Stimulated activated CD8-positive, alpha-beta memory T cell treated with anti-CD3 and anti-CD28 coated beads, Interleukin-4, amount 100 ng/mL, for 1 hour (primary cell): ENCODE measurements at regions not wholly inside any gene's neighbourhood (a gene's known extent, or its start where the extent isn't known, plus 50 kb on each side); places are given as distances from the start of the nearest gene placed in this dataset.
"Not testable (repeated sequence)": the region's sequence is repeated elsewhere in the genome, so short reads cannot be mapped to it uniquely, and the experiment has no call there.

Source experiments
- DNase-seq, 2 donors: peaks; one replicate each; pipeline ENCODE4 v3.0.0-alpha.2; 2020; ENCODE audit warnings: low read depth in 2 of 2, low spot score in 1 of 2

- no peak for DNase-seq
Measured at GRCh38 chr13:78540058-78540457, 63.3 kb downstream of the POU4F1 start.

GRCh38 chr13:78526044-78526443 lies 77.3 kb downstream of the POU4F1 start:
- not testable (repeated sequence) for DNase-seq

GRCh38 chr13:78524936-78525335 lies 78.4 kb downstream of the POU4F1 start:
- DNase-seq: no peak

GRCh38 chr13:78521091-78521490 lies 82.3 kb downstream of the POU4F1 start:
- DNase-seq: no peak

- DNase-seq: no peak
Measured at GRCh38 chr13:78520425-78520824, 82.9 kb downstream of the POU4F1 start.

DNA sequence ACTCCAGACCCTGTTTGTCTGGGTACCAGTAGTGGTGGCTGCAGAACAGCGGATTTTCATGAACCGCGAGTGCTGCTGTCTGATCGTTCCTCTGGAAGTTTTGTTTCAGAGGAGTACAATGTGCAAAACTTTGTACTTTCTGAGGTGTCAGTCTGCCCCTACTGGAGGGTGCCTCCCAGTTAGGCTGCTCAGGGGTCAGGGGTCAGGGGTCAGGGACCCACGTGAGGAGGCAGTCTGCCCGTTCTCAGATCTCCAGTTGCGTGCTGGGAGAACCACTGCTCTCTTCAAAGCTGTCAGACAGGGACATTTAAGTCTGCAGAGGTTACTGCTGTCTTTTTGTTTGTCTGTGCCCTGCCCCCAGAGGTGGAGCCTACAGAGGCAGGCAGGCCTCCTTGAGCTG lies 84.9 kb downstream of the POU4F1 start:
- not testable (repeated sequence) for DNase-seq

GRCh38 chr13:78499802-78500201 lies 103.5 kb downstream of the POU4F1 start:
- DNase-seq: no peak

GRCh38 chr13:78497702-78498355 lies 105.5 kb downstream of the POU4F1 start:
- no peak for DNase-seq

DNA sequence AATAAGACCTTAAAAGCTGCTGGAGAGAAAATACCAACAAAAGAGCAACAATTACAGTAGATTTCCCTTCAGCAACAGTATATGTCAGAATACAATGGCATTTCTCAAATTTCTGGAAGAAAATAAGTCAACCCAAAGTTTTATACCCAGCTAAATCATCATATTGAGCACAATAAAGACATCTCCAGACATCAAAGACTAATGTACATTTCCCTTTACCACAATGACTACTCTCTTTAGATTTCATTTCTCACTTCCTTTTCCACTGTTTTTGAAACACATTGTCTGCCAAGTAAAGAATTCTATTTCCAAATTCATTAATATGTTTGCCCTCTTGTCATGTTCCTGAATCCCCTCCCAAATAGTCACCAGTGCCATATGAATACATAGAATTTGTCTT lies 111.4 kb downstream of the POU4F1 start:
- no peak for DNase-seq

GRCh38 chr13:78490225-78490624 lies 113.1 kb downstream of the POU4F1 start:
- DNase-seq: not testable (repeated sequence)

- no peak for DNase-seq
Measured at GRCh38 chr13:78487707-78488106, 115.6 kb downstream of the POU4F1 start.

GRCh38 chr13:78485803-78486202 lies 117.5 kb downstream of the POU4F1 start:
- DNase-seq: no peak

DNA sequence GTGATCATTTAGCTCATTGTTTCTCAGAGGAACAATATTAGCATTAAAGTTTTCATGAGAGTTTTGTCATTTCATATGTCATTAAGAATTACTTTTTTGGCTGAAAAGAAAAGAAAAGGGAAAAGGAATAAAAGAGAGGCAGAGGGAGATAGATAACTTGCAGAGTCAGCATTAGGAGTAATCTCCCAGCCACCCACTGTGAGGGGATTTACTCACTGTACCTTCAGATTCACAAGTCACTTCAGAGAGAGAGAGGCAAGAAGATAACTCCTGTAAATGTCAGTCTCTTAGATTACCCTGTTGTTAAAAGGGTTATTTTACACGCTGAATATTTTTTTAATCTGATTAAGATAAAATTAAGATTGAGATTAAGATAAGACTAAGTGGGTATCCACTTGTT lies 125.2 kb downstream of the POU4F1 start:
- DNase-seq: no peak

DNA sequence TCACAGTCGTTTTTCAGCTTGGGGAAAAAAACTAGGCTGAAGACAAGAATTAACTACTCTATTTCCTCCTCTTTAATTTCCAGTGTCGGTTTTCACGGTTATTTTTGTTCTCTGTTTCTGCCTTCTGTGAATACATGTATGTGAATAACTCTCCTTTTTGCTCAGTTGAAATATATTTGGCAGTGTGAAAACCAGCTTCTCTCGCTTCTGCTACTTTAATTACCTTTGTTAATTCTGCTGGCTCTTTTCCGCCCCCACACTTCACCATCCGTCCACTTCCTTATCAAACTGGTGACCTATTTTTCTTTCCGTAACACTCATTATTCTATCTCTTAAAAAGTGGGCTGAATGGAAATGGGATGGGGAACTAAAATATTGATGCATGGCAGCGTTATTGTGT lies 126.4 kb downstream of the POU4F1 start:
- DNase-seq: no peak

DNA sequence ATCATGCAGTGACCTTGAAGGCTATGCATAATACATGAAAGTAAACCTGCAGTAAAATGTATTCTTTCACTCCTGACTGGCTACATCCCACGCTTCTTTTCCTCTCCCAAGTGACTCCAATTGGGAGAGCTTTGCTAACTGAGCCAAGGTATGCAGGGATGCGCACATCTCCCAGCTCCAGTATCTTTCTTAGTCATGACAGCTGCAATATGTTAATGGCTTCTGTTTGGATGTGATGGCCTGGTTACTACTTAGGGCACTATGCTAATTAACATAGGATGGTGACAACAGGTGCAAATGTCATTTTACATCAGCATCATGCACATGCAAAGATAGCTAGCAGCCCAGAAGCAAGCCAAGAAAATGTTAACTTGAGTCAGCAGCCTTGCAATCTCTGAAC lies 134.7 kb downstream of the POU4F1 start:
- no peak for DNase-seq

GRCh38 chr13:78465250-78465649 lies 138.1 kb downstream of the POU4F1 start:
- DNase-seq: no peak

GRCh38 chr13:78460176-78460575 lies 143.2 kb downstream of the POU4F1 start:
- DNase-seq: no peak

DNA sequence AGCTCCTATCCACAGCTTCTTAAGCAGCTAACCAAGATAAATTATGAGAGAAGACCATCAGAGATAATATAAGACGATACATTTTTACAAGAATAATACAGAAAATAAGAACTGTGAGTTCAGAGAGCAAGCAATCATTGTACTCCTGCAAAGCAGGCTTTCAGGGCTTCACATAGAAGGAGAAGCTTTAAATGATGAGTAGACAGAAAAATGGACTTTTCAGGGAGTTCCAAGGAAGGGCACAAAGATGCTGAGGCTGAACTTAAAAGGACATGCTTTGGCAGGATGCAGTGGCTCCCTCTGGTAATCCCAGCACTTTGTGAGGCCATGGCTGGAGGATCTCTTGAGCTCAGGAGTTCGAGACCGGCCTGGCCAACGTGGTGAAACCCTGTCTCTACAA lies 159.5 kb downstream of the POU4F1 start:
- no peak for DNase-seq

DNA sequence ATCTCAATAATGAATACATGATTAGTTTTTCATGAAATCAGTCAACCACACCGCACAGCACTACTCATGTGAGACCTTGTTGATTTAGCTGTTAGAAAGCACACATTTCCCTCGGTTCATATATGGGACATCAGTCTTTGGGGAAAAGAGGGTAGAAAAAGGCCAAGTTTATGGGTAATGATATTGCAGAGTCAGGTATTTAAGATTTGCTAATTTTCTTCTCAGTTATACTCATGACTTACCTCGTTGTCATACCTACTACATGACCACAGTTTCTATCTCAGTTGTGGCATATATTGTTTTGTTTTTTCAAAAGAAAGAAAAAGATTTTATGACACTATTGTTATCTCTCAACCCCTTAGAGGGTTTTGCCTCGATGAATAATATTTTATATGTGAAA lies 165.6 kb downstream of the POU4F1 start:
- no peak for DNase-seq

DNA sequence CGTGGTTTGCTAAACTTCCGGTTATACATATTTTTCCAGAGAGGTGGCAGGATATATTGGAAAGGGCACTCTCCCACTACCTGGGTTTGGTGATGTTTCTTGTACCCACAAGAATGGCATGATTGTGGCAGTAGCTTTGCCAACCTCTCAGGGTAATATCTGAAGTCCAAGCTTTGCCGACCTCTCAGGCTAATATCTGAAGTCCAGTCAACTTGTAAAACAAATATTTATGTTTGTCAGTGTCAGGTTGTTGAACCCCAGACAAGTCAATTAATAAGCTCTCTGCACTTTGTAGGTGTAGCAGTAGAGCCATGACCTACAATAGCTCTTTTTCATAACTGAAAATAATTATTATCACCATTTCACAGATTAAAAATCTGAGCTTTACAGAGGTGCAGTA lies 167.0 kb downstream of the POU4F1 start:
- no peak for DNase-seq

- no peak for DNase-seq
Measured at GRCh38 chr13:78431328-78431727, 172.0 kb downstream of the POU4F1 start.

DNA sequence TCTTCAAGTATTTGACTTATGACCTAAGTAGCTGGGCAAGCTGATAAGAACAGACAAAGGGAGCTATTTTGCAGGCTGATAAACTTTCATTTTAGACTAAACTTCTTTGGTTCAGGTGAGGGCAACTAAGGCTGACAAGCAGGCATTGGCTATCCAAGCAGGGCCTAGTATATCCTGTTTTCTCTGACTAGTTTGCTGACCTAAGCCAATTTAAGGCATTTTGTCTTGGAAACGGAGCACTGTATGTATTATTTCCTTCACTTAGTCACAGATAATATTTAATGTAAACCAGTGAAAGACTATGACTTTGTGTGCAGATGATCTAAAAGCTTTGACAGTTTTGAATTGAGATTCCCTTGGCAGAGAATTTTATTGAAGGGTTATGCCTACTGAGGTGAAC lies 172.5 kb downstream of the POU4F1 start:
- DNase-seq: no peak

DNA sequence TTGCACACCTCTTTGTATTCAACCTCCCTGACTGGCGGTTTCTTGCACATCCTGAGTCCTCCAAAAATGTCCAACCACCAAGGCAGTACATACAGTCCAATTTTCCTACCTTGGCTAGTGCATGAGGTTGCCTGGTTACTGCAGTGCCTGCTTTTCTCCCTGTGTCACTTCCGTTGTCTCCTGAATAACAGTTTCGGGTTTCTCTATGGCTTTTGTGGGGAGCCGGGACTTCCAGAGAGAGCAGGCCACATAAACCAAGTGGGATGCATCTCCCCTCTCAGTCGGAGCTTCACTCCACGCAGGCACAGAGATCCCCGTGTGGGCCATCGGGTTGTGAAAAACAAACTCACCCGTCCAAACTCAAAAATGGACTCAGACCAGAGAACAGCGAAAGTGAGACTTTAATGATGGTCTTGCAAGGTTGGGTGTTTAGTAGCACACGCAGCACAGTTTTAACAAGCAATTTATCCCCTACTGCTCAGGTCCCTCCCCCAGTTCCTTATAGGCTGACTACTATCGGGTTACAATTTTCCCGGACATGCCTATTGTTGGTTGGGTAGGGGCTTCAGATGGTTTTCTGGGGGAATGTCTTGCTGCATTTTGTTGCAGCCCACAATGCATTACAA lies 173.1 kb downstream of the POU4F1 start:
- DNase-seq: no peak
